ENCODE measurements at regions not wholly inside any gene's neighbourhood (a gene's known extent, or its start where the extent isn't known, plus 50 kb on each side); places are given as distances from the start of the nearest gene placed in this dataset.

DNA sequence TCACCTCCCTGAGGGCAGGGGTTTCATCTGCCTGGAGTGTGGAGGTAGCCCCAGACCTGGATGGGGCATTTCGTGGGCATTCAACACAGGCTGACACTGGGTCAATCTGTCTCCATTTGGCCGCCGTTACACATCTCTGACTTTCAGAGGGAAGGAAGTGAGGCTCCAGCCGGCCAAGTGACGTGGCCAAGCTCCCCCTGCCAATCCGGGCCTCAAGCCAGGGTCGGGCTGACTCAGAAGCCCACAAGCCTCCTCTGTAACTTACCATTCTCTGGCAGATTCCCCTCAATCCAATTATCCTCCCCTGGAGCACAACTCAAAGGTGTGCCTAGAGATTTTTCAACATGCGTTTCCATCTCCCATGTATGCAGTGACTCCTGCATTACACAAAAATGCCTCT is 227.6 kb downstream of the KLF13 start:
- no peak for DNase-seq (ENCODE audit: low read depth in 2 of 2)

DNA sequence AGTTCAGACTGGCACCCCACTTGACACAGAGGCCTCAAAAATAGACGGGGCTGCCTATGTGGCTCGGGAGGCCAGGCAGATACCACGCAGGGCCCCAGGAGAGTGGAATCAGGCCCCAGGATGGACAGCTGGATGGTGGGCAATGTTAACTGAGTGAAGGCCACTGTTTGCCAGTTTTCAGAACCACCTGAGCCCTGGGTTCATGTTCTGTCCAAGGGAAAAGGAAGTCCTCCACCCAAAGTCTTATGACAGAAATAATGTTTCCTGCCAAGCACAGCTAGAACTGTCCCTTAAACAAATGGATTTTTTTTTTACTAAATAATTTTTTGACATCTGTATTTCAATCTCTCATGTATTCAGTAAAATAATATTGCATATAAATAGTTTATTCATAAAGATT is 228.4 kb downstream of the KLF13 start:
- no peak for DNase-seq (ENCODE audit: low read depth in 2 of 2)

DNA sequence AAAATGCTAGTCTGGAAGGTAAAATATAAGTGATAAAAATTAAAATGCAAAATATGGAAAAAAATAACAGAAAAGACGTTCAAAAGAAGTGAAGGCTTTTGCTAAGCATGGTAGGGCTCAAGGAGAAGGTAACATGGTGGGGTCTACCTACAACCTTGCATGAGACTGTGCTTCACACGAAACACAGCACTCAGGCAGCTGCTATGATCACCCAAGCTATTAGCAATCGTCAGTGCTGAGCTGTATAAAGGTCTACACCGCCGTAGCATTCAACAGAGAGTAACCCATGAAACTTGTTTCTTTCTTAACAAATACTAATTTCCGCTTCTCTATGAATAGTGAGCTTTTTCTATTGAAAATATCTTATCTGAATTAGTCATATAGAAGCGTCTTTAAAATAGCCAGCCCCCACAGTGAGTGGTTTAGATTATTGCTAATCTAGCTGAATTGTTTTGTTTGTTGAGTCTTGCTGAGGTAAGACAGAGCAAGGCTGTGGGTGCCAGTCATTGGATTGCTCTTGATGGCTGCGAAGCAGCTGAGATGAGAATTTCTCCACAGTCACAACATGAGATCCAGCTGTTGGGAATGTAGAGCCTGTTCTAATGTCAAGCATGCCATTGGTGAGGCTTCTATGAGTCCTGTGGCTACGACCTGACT is 230.0 kb downstream of the KLF13 start:
- no peak for DNase-seq (ENCODE audit: low read depth in 2 of 2)

DNA sequence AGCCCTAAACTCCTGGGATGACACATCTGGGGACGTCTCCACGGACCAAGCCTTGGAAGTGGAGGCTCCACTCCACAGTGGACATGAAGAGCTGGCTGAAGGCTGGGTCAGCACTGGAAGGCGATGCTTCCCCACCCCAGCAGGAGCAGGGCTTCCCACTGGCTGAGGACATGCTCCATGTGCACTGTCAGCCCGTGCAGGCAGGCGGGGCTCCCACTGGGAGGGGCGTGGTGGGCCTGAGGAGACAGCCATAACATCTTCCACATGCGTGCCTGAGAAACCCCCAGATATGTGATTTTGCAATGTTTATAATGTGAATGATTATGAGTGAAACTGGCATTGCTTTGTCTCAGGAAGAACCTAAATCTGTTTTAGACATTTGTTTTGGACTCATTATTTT is 231.3 kb downstream of the KLF13 start:
- no peak for DNase-seq (ENCODE audit: low read depth in 2 of 2)

DNA sequence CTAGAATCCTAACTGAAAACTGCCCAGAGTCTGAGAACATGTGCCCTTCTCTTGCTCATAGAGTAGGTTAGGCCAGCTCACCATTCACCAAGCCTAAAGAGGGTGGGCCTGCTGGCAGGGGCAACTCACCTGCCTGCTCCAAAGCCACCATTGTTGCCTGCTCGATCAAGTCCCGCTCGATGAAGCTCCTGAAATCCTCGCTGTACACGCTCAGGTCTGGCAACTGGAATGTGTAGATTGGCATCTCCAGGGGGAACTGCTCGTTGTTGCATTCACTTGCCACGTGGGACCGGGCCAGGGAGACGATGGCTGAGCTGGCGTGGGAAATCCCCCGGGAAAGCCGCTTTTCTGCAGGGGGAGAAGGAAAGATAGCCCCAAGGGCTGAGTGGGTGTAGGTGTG is 232.2 kb downstream of the KLF13 start:
- DNase-seq (ENCODE audit: low read depth in 2 of 2), result no peak

DNA sequence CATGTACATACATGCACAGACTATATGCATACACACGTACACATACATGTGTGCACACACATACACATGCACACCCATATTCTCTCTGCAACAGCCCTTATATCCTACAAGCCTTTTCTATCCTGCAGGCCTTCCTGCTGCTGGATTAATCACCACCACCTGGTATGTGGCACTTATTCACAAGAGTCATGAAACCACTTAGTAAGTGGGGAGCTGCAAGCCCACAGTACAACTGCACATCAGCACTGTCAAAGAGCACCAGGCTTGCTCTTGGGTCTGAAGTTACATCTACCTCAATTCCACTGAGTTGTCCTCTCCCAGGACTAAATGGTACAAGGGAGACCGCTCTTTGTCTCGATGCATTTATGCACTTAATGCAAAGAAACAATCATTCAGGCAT is 233.2 kb downstream of the KLF13 start:
- no peak for DNase-seq (ENCODE audit: low read depth in 2 of 2)

DNA sequence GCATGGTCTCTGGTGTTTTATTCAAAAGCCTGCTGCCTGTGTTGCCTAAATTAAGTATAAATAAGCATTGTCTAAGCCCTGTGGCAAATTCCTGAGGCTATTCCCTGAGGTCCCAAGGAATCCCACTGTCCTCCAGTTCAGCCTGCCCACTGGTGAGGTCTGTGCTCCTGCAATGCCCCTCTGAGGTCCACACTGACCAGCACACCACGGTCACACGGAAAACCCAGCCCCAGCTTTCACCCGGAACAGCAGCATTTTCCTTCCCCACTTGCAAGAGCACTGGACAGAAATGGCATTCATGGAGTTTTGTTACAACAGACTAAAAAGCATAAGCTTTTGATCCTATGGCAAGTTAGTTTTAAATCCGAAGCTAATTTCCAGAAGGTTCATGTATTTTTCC is 234.0 kb downstream of the KLF13 start:
- DNase-seq (ENCODE audit: low read depth in 2 of 2), result no peak

DNA sequence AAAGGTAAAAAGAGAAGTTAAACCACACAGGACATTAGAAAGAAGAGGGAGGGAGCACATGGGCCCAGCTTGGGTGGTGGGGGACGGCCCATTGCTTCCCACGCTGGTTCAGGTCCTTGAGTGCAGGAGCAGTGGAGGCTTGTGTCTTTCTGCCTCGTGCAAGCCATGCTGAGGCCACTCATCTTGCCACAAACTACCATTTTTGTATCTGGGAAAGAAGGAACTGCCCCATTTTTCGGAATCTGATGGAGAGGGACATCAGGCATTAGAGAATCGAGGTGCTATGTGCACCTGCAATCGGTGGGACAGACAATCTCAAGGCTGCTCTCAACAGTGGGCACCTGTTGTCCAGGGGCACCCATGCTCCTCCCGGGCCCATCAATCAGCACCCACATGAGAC is 234.5 kb downstream of the KLF13 start:
- DNase-seq (ENCODE audit: low read depth in 2 of 2), result no peak

DNA sequence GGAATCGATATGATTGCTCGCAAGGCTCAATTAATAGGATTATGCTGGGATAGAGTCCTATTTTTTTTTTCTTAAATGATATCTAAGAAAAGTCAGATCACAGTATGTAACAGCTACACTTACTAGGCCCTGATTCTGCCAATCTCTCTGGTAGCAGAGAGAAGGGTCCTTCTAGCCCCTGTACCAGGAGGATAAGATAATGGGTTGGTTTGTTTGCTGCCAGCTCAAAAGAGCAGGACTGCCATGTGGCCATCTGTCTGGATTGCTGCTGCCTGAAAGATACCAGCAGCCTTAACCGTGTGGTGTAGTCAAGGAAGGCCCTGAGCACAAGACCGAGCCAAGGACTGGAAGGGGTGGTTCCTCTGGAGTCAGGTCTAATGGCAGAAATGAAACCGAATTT is 236.4 kb downstream of the KLF13 start:
- no peak for DNase-seq (ENCODE audit: low read depth in 2 of 2)

DNA sequence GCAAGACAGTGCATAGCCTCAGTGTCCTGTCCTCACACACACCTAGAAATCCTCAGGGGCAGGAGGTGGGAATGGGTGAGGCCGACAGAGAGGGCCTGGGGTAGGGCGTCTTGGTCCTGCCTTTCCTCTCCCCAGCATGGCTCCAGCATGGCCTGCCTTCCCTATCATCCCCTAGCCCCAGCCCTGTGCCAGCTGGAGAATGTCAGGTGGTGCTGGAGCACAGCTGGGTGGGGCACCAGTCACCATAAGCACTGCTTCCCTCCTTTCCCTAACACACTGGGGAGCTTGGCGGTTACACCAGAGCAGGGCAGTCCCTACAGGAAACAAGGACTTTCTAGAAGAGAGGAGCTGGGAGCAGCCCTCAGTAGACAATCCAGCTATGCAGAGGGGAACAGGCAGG is 236.8 kb downstream of the KLF13 start:
- no peak for DNase-seq (ENCODE audit: low read depth in 2 of 2)

DNA sequence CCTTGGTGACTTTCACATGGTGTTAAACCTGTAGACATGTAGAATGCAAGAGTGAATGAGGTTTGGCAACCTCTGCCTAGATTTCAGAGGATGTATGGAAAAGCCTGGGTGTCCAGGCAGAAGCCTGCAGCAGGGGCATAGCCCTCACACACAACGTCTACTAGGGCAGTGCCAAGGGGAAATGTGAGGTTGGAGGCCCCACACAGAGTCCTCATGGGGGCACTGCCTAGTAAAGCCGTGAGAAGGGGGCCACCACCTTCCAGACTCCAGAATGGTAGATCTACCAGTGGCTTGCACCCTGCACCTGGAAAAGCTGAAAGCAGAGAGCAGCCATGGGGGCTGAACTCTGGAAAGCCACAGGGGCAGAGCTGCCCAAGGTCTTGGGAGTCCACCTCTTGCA is 241.2 kb downstream of the KLF13 start:
- no peak for DNase-seq (ENCODE audit: low read depth in 2 of 2)

DNA sequence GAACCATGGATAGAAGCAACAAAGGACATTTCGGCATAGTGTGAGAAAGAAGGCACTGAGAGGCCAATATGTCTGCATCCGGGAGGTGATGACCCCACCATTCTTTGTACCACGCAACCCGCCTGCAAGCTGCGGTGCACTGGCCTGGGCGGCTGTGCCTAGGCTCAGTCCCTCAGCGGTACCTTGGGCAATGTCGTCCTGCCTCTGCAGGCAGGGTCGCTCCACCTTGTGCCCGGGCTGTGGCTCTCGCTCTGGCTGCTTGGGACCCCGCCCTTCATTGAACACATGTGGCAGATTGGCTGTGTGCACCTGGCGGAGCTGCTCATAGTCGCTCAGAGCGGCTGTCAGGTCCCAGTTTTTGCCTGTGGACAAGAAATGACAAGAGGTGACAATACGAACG is 243.2 kb downstream of the KLF13 start:
- DNase-seq (ENCODE audit: low read depth in 2 of 2), result no peak

DNA sequence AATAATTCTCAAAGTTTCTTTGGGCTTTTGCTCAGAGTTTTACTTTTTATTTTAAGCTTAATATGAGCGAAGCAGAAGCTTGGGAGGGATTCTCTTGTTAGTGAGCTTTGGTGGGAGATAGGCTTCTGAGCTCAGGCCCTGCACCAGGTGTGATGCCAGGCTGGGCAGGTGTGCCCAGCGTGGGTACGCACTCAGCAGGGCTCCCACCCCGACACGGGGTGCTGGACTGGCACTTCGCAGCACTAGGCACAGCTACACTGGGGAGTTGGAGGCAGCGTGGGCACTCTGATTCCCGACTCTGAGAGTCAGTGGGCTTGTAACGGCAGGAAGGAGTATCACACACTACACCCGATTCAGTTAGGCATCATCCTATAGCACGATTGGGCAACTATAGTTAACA is 244.0 kb downstream of the KLF13 start:
- no peak for DNase-seq (ENCODE audit: low read depth in 2 of 2)

DNA sequence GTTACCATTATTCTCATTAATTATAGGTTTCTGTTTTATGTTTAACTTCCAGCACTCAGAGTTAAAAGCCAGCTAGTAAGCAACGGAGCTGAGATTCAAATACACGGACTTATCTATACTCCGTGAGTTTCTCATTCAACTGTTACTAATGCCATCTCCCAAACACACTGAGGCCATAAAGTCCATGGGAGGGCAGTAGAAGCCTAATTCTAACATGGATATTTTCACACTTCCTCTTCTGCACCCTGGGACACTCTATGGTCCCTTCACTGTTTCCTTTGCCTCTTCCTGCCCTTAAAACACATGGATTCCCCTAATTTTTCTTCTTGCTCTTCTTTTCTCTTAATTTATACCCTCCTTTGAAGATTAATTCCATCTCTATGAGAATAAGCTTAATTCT is 245.0 kb downstream of the KLF13 start:
- no peak for DNase-seq (ENCODE audit: low read depth in 2 of 2)

DNA sequence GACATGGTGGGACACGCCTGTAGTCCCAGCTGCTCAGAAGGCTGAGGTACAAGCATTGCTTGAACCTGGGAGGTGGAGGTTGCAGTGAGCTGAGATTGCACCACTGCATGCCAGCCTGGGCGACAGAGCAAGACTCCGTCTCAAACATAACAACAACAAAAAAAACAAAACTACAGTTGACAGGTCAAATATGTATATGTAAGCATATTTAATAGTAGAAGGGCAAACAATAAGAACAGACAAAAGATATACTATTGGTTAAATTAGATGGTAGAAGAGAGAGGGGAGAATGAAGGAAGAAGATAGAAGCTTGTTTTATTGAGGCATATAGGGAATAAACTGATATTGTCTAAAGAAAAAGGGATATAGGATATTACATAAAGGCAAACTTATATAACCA is 247.1 kb downstream of the KLF13 start:
- no peak for DNase-seq (ENCODE audit: low read depth in 2 of 2)

DNA sequence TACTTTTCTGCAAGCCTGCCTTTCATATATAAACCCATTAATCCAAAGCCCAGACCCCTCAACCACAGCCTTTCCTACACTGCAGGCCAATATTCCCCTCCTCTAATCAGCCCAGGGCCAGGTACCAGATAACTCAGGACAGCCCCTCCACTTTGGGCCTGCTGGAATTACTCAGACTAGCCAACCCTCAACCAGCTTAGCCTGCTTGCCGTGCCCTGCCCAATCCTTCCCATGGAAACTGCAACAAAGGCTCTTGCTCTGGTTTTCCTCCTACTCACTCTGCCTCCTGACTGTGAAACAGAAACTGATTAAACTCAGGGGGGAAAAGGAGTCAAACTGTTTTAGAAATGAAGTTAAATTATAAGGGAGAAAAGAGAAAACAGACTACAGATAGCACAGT is 248.1 kb downstream of the KLF13 start:
- no peak for DNase-seq (ENCODE audit: low read depth in 2 of 2)

DNA sequence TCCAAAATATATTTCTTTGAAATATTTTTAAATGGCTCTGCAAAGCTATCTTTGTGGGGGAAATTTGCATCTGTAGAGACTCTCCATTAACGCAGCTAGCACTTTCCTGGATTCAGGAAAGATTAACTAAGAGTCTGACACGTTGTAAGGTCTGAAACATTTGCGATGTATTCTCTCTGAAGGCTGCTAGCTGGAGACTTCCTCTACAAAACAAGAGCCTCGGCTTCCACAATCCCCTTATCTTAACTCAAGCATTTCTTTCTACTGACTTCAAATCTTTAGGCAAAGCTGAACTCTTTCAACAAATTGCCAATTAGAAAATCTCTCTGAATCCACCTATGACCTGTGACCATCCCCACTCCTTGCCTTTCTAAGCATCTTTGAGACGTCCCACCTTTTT is 250.5 kb downstream of the KLF13 start:
- no peak for DNase-seq (ENCODE audit: low read depth in 2 of 2)

DNA sequence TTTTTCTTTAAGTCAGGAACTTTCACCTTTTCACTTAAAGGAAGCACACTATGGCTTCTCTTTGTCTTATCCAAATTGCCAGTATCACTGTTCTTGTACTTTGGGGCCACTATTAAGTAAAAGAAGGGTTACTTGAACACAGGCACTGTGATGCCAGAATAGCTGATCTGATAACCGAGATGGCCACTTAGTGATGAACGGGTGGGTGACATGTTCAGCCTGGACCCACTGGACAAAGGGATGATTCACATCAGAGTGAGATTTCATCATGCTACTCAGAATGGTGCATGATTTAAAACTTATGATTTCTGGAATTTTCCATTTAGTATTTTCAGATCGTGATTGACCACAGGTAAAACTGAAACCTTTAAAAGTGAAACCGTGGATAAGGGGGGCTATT is 252.6 kb downstream of the KLF13 start:
- DNase-seq (ENCODE audit: low read depth in 2 of 2), result no peak

DNA sequence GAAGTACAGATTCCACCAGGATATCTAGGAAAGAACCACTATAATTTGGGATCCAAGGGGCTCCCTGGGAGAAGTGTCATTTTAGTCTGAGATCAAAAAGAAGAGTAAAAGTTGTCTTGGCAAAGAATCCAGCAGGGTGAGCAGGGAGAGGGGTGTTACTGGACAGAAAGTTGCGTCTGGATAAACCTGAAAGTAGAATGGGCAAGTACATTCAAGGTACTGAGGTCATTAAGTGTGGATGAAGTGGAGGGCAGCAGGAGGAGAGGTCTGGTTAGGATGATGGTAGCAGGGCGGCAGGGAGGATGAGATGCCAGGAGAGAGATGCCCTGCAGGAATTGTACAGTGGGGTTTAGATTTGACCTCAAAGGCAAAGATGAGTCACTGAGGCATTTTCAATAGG is 253.3 kb downstream of the KLF13 start:
- DNase-seq (ENCODE audit: low read depth in 2 of 2), result no peak

DNA sequence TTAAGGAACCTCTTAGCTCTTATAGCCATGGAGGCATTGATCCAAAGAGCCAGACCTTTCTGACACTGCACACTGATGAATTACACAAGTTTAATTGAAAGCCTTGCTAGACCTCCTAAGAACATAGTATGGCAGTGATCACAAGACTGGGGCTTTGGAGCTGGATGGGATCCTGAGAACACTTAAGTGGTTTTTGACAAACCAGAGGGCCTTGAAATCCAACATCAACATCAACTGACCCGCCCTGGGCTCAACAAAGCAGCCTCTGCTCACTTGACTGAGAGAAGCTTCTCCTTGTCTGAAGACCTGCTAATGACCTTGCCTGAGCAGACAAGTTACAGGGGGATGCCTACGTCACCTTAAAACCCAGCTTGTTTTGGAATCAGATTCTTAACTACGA is 257.6 kb downstream of the KLF13 start:
- no peak for DNase-seq (ENCODE audit: low read depth in 2 of 2)

DNA sequence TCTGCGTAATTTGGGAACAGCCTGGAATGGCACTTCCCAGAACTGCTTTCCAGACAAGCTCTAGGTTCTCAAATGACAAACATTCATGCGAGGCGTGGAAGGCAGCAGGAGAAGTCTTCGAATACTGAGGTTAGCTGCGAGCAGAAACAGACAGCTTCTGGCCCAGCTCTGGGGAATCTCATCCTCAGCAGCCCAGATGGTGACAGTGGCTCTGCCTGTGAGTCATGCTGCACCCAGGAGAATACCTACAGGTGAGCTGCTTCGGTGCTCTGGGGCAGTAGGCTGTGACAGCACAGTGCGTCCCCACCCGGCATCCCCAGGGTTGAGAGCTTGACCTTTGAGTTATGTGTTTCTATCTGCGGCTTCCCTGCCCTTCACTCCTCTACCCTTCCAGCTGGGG is 258.6 kb downstream of the KLF13 start:
- DNase-seq (ENCODE audit: low read depth in 2 of 2), result no peak

DNA sequence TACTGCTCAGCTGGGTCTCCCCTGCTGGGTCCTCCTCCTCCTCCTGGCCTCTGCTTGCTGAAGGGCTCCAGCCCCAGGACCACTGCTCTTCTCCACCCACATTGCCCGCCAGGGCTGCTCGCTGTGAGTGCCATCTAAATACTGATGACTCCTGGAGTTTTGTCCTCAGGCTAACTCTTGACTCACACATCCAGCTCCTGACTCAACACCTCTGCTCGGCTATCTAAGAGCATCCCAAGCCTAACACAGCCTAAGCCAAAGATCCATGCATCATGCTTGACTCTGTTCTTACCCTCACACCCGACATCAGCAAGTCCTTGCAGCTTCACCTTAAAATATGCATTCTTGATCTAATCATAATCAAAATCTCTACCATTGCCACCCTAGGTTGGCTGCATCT is 260.2 kb downstream of the KLF13 start:
- DNase-seq (ENCODE audit: low read depth in 2 of 2), result no peak

DNA sequence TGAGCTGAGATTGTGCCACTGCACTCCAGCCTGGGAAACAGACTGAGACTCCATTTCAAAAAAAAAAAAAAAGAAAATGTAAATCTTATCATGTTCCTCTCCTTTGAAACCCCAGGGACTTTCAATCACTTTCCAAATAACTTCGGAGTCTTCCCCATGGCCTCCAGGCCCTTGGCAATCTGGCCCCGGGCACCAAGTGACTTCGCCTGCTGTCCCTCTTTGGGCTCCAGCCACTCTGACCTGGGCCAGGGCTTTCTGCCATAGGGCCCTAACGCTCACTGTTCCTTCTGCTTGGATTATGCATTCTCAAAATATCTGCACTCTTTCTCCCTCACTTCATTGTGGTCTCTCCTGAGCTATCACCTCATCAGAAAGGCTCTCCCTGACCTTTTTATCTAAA is 260.9 kb downstream of the KLF13 start:
- no peak for DNase-seq (ENCODE audit: low read depth in 2 of 2)

DNA sequence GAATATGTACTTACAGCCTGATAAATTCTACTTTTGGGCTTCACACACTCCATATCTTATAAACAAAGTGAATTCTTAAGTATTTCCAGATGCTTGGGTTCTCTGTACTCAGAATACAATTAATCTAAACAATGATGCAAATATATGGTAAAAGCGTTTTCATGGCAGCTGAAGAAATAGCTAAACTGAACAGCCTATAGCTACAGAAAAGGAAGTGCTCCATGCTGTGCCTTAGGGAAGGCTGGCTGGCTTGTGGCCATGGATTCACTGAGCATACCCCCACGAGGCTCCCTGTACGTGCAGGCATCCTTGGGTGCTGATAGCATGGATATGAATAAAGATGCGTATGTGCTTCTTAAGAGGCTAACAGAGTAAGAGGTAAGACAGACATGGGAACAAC is 264.0 kb downstream of the KLF13 start:
- no peak for DNase-seq (ENCODE audit: low read depth in 2 of 2)

DNA sequence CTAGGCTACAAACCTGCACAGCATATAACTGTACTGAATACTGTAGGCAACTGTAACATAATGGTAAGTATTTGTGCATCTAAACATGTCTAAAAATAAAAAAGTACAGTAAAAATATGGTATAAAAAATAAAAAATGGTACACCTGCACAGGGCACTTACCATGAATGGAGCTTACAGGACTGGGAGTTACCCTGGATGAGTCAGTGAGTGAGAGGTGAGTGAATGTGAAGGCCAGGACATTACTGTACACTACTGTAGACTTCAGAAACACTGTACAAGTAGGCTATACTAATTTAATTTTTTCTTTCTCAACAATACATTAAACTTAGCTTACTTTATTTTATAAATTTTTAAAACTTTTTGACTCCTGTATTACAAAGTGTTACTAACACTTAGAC is 265.3 kb downstream of the KLF13 start:
- DNase-seq (ENCODE audit: low read depth in 2 of 2), result no peak

Data from stimulated activated CD4-positive, alpha-beta T cell treated with anti-CD3 and anti-CD28 coated beads, Interleukin-1b, Interleukin-23, amount 100 ng/mL, for 1 hour (primary cell).